T-helper 1 cell treated with Interleukin-12 subunit alpha and Interleukin-12 subunit beta and Interleukin-4 antibody, amounts not matched to agents 30 μg/mL and 1 μg/mL, for 36 hours (primary cell): ENCODE measurements at regions not wholly inside any gene's neighbourhood (a gene's known extent, or its start where the extent isn't known, plus 50 kb on each side); places are given as distances from the start of the nearest gene placed in this dataset.

ENCODE experiments used
- H3K27ac Mint-ChIP-seq: one replicate; pipeline ENCODE4 v1.8.0; 2021; ENCODE audit warnings: mild to moderate bottlenecking, mixed read lengths
- H3K27me3 Mint-ChIP-seq: one replicate; pipeline ENCODE4 v1.8.0; 2021; ENCODE audit warnings: low read depth, mixed read lengths
- H3K36me3 Mint-ChIP-seq: one replicate; pipeline ENCODE4 v1.8.0; 2021; ENCODE audit warnings: low read depth, mixed read lengths
- H3K4me1 Mint-ChIP-seq: one replicate; pipeline ENCODE4 v1.8.0; 2021; ENCODE audit warnings: low read depth, mixed read lengths
- H3K4me3 Mint-ChIP-seq: one replicate; pipeline ENCODE4 v1.8.0; 2021; ENCODE audit warnings: mild to moderate bottlenecking, moderate library complexity, mixed read lengths
- H3K9me3 Mint-ChIP-seq: one replicate; pipeline ENCODE4 v1.8.0; 2021; ENCODE audit warnings: mixed read lengths

- Mint-ChIP-seq H3K27ac (no peak overlapping the region), H3K36me3 (no peaks in the 10 kb centered on the region), H3K27me3 (no peaks in the 10 kb centered on the region), H3K4me1 (no peaks in the 10 kb centered on the region), H3K9me3 (no peaks in the 10 kb centered on the region), H3K4me3 (no peak overlapping the region)
Measured at GRCh38 chr9:105968811-105969466, 274.6 kb downstream of the TMEM38B start.

GRCh38 chr9:105969636-105970035 is 275.3 kb downstream of the TMEM38B start:
- Mint-ChIP-seq H3K36me3 (no peaks in the 10 kb centered on the region), H3K4me3 (no peak overlapping the region), H3K27ac (no peak overlapping the region), H3K4me1 (no peaks in the 10 kb centered on the region), H3K27me3 (no peaks in the 10 kb centered on the region), H3K9me3 (no peaks in the 10 kb centered on the region)

- Mint-ChIP-seq H3K27ac (no peak overlapping the region), H3K27me3 (no peaks in the 10 kb centered on the region), H3K4me1 (no peaks in the 10 kb centered on the region), H3K36me3 (no peaks in the 10 kb centered on the region), H3K4me3 (no peak overlapping the region), H3K9me3 (no peaks in the 10 kb centered on the region)
Measured at GRCh38 chr9:105971986-105972385, 277.6 kb downstream of the TMEM38B start.

- Mint-ChIP-seq H3K36me3 (no peaks in the 10 kb centered on the region), H3K27ac (no peak overlapping the region)
Measured at GRCh38 chr9:105972466-105973204, 278.3 kb downstream of the TMEM38B start.

GRCh38 chr9:105973951-105974351 is 279.6 kb downstream of the TMEM38B start:
- Mint-ChIP-seq H3K27me3 (no peaks in the 10 kb centered on the region), H3K27ac (no peak overlapping the region), H3K36me3 (no peaks in the 10 kb centered on the region), H3K9me3 (no peaks in the 10 kb centered on the region), H3K4me1 (no peaks in the 10 kb centered on the region), H3K4me3 (no peak overlapping the region)

More at GRCh38 chr9:105972466-105973204, 278.3 kb downstream of the TMEM38B start:
- Mint-ChIP-seq H3K27me3 (no peaks in the 10 kb centered on the region), H3K4me3 (no peak overlapping the region), H3K9me3 (no peaks in the 10 kb centered on the region), H3K4me1 (no peaks in the 10 kb centered on the region)

- Mint-ChIP-seq H3K36me3 (no peaks in the 10 kb centered on the region), H3K9me3 (no peaks in the 10 kb centered on the region), H3K27ac (no peak overlapping the region)
Measured at GRCh38 chr9:105975886-105976645, 281.7 kb downstream of the TMEM38B start.

GRCh38 chr9:105978336-105978735 is 284.0 kb downstream of the TMEM38B start:
- Mint-ChIP-seq H3K27me3 (no peaks in the 10 kb centered on the region), H3K4me1 (no peaks in the 10 kb centered on the region), H3K4me3 (no peak overlapping the region), H3K36me3 (no peaks in the 10 kb centered on the region), H3K27ac (no peak overlapping the region), H3K9me3 (no peaks in the 10 kb centered on the region)

More at GRCh38 chr9:105975886-105976645, 281.7 kb downstream of the TMEM38B start:
- Mint-ChIP-seq H3K27me3 (no peaks in the 10 kb centered on the region), H3K4me3 (no peak overlapping the region), H3K4me1 (no peaks in the 10 kb centered on the region)

- no peaks in the 10 kb centered on the region for H3K4me1 Mint-ChIP-seq
- H3K36me3 Mint-ChIP-seq, result no peaks in the 10 kb centered on the region
- H3K27ac Mint-ChIP-seq, result no peak overlapping the region
- H3K9me3 Mint-ChIP-seq, result no peaks in the 10 kb centered on the region
- H3K27me3 Mint-ChIP-seq, result no peaks in the 10 kb centered on the region
- no peak overlapping the region for H3K4me3 Mint-ChIP-seq
Measured at GRCh38 chr9:105978826-105979225, 284.5 kb downstream of the TMEM38B start.

GRCh38 chr9:105979290-105979689 is 284.9 kb downstream of the TMEM38B start:
- H3K4me3 Mint-ChIP-seq, result no peak overlapping the region
- H3K9me3 Mint-ChIP-seq, result no peaks in the 10 kb centered on the region
- no peaks in the 10 kb centered on the region for H3K4me1 Mint-ChIP-seq
- H3K27ac Mint-ChIP-seq, result no peak overlapping the region
- no peaks in the 10 kb centered on the region for H3K36me3 Mint-ChIP-seq
- no peaks in the 10 kb centered on the region for H3K27me3 Mint-ChIP-seq

- Mint-ChIP-seq H3K4me1 (no peaks in the 10 kb centered on the region), H3K27ac (no peak overlapping the region), H3K27me3 (no peaks in the 10 kb centered on the region), H3K4me3 (no peak overlapping the region), H3K36me3 (no peaks in the 10 kb centered on the region), H3K9me3 (no peaks in the 10 kb centered on the region)
Measured at GRCh38 chr9:105984714-105985113, 290.4 kb downstream of the TMEM38B start.

GRCh38 chr9:105993116-105993854 is 298.9 kb downstream of the TMEM38B start:
- no peak overlapping the region for H3K4me3 Mint-ChIP-seq
- H3K4me1 Mint-ChIP-seq, result no peaks in the 10 kb centered on the region
- no peaks in the 10 kb centered on the region for H3K9me3 Mint-ChIP-seq
- no peaks in the 10 kb centered on the region for H3K36me3 Mint-ChIP-seq
- H3K27me3 Mint-ChIP-seq, result no peaks in the 10 kb centered on the region
- H3K27ac Mint-ChIP-seq, result no peak overlapping the region

GRCh38 chr9:105993921-105994715 is 299.8 kb downstream of the TMEM38B start:
- Mint-ChIP-seq H3K36me3 (no peaks in the 10 kb centered on the region), H3K27ac (no peak overlapping the region), H3K9me3 (no peaks in the 10 kb centered on the region), H3K4me3 (no peak overlapping the region), H3K4me1 (no peaks in the 10 kb centered on the region), H3K27me3 (no peaks in the 10 kb centered on the region)

- no peaks in the 10 kb centered on the region for H3K36me3 Mint-ChIP-seq
- no peak overlapping the region for H3K4me3 Mint-ChIP-seq
- no peaks in the 10 kb centered on the region for H3K9me3 Mint-ChIP-seq
- no peak overlapping the region for H3K27ac Mint-ChIP-seq
- no peaks in the 10 kb centered on the region for H3K27me3 Mint-ChIP-seq
- H3K4me1 Mint-ChIP-seq, result no peaks in the 10 kb centered on the region
Measured at GRCh38 chr9:105994970-105995369, 300.6 kb downstream of the TMEM38B start.
